NCI-H748 (cell line): ENCODE measurements at regions not wholly inside any gene's neighbourhood (a gene's known extent, or its start where the extent isn't known, plus 50 kb on each side); places are given as distances from the start of the nearest gene placed in this dataset.

Experiments
- DNase-seq: peaks from one replicate; lab custom pipeline; 2025; ENCODE audit not compliant: unreplicated experiment; lab: John Stamatoyannopoulos, UW

DNA sequence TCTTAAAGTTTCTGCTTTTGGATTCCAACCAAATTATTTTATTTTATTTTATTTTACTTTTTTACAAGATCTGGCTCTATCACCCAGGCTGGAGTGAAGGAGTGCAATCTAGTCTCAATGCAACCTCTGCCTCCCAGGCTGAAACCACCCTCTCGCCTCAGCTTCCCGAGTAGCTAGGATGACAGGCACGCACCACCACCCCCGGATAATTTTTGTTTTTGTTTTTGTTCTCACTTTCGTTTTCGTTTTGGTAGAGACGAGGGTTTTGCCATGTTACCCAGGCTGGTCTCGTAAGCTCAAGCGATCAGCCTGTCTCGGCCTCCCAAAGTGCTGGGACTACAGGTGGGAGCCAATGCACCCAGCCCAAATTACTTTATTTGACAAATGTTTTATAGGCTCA, 219.8 kb downstream of the ETS1 start:
- DNase-seq, result no peak

DNA sequence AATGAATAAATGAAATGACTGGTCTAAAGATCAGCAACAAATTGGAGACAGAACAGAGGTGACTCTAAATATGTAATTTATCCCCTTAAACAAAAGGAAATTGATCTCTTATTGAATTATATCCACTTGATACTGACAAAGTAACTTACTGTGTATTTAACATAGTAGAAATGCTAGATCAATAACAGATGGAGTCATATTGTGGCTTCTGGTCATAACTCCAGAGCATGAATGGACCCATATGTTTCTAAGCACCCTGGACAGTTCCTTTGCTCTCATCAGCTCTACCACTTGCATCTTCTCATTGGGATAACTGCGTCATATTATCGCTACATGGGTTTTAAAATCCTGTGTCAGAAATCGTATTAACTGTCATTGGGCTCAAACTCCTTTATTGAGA, 222.3 kb downstream of the ETS1 start:
- no peak for DNase-seq

DNA sequence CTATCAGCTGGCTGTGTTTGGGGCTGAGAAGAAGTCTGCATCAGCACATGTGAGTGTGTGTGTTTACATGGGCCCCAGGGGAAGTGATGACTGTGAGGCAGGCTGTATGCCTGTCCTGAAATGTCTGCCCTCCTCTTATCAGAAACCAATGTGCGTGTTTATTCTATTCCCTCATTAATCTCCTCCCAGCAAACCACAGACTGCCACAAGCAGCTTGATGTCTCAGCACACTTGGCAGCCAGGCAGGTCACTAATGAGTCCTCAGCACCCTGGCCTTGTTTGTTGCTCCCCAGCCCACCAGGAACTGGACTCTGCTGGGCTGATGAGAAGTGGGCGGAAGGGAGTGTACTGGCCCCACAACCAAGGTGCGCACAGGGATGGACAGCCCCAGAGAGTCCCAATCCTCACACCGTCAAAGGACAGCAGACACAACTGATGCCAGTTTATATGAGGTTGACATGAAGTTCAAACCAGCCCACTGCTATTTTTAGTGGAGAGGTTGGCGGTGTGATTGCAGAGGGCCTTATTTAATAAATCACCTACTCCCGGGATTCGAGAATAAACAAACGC, 225.8 kb downstream of the ETS1 start:
- peak; percentile 8 for DNase-seq

DNA sequence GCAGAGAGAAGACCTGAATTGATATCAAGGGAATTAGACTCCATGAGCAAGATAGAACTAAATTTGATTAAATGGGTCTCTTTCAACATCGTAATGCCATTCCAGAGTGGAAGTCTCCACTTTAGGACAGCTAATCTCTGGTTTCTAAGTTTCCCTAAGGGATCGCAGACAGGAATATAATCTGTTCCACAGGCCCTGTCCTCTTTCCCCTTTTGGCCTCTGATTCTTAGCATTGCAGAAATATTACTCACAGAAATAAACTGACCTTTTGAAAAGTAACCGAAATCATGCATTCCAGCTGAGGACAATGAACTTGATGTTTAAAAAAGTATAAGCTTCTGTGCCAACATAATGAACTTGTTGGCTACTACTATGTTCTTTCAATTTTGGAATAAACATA, 227.8 kb downstream of the ETS1 start:
- DNase-seq, result no peak

DNA sequence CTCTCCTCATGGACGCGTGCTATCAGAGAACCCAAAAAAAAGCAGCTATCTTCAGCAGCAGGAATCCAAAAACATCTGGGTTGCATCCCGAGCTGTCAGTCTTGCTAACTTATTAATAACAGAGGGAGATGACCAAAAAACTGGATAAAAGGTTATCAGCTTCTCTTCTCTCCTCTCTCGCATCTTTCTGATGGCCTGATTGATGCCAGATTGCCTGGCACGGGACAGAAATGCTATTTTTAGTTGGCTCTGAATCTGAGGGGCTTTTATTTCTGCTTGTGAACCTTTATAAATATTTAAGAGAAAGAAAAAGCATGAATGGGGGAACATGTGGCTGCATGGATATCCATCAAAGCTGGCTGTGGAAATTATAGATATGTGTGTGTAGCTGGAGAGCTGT, 230.3 kb downstream of the ETS1 start:
- DNase-seq, result no peak

DNA sequence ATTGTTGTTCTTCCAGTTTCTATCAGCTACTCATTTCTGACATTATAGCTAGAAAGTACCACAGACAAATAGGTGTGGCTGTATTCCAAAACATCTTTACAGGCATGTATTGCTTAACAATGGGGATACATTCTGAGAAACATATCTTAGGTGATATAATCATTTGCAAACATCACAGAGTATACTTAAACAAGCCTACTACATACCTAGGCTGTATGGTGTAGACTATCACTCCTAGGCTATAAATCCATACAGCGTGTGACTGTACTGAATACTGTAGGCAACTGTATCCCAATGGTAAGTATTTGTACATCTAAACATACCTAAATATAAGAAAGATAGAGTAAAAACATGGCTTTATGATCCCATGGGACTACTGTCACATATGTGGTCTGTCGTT, 231.8 kb downstream of the ETS1 start:
- no peak for DNase-seq

DNA sequence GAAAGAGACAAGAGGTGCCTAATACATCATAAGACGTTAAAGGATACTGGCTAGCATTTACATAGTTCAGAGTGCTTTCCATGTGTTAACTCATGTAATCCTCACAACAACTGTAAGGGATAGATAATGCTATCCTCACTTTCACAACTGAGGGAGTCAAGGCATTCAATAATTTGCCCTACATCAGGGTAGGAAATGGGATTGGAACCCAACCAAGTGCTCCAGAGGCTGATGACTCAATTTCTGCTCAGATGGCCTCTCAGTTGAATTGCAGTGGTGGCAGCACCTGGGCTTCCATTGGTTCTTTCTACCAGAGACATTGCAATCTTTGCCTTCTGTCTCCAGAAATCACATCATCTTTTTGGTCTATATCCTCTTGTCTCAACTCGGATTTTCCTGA, 232.9 kb downstream of the ETS1 start:
- DNase-seq, result no peak

DNA sequence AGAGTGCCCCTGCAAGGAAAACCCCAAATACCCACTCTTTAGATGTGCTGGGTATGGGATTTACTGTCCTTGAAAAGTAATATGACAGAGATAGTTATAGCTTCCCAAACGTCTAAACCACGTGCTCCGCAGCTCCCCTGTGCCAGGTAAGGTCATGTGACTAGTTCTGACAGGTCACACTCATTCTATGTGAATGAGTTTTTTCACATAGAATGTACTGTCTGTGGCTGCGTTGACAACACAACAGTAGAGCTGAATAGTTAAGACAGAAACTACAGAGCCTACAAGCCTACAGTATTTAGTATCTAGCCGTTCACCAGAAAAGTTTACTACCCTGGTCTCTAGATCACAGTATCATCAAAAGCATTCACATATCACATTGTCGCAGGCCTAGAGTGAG, 236.2 kb downstream of the ETS1 start:
- DNase-seq, result no peak

DNA sequence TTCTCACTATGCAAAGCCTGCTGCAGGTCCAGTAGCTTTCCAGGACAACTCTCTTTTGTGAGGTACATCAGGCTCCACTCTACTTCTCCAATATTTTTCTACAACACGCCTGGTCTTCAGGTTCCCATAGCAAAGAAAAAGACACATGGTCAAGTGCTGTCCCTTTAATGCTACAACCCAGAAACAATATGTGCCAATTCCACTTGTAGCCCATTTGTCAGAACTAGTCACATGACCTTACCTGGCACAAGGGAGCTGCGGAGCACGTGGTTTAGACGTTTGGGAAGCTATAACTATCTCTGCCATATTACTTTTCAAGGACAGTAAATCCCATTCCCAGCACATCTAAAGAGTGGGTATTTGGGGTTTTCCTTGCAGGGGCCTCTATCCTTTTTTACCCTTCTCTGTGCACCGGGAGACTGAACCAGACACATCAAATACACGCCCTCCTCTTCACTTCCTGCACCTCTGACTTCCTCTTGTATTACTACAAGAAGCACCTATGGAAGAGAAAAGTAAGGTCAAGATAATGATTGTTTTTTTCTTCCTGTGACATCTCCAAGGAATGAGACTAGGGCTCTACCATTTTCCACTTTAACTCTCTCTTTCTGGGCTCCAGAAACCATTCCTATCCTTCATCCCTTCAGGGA, 237.6 kb downstream of the ETS1 start:
- DNase-seq, result no peak

DNA sequence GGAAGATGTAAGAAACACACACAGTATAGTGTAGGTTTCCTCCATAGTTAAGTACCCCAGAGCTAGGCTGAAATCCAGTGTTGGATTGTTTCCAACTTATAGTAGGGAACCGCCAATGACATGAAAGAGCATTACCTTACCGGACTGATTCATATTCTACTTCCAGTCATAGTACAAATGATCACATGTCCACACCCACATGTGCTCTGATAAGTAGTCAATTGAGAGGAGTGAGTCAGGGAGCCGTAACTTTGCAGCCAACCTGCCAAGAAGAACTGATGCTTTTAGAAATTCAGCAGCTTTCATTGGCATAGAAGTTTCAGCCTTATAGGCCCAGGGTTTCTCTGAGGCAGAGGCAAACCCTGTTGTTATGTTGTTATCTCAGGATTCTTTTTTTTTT, 240.6 kb downstream of the ETS1 start:
- DNase-seq, result peak; percentile 2

DNA sequence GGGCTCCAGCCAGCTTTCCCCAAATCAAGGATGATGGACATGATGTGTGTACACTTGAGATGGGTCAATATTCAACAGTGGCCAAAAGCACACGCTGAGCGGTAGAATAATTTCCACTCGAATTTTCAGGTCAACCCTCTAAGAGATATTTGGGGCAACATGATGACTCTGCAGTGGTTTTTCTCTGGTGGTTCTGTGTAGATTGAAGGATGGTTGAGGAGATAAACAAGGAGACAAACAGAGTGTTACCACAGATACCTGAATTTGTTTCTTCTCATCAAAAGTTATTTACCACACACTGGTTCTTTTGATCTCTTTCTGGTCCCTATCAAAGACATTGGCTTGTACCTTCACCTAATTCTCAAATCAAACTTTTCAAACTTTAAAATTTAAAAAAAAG, 242.0 kb downstream of the ETS1 start:
- no peak for DNase-seq

DNA sequence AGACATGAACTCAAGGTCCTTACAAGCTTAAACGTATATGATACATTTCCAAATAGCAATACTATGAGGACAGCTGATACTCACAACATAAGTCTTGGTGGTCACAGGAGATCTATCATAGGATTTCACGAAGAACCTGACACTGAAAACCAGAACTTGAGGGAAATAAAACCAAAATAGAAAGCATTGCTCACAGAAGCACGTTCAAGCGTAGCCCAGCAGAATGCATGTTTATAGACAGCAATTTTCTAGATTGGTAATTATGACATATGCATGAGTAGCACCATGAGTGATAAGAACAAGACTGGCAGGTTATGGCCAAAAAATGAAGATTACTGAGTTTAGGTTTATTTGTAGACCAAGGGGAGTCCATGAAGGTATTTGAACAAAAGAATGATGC, 243.5 kb downstream of the ETS1 start:
- no peak for DNase-seq

DNA sequence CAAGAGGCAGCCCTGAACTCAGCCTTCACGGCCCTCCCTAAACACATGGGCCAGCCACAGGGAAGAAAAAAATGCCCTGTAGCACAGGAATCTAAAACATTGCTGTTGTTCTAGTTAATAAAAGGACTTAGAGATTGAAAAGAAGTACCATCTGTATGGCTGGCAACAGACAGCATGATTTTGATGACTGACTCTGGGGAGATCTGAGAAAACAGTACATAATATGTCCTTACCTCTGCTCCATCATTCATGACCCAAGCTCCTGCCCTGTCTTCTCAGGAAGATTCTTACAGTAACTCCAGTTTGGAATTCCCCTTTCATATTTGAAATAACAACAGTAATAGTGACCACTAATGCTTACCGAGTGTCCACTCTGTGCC, 244.2 kb downstream of the ETS1 start:
- no peak for DNase-seq

DNA sequence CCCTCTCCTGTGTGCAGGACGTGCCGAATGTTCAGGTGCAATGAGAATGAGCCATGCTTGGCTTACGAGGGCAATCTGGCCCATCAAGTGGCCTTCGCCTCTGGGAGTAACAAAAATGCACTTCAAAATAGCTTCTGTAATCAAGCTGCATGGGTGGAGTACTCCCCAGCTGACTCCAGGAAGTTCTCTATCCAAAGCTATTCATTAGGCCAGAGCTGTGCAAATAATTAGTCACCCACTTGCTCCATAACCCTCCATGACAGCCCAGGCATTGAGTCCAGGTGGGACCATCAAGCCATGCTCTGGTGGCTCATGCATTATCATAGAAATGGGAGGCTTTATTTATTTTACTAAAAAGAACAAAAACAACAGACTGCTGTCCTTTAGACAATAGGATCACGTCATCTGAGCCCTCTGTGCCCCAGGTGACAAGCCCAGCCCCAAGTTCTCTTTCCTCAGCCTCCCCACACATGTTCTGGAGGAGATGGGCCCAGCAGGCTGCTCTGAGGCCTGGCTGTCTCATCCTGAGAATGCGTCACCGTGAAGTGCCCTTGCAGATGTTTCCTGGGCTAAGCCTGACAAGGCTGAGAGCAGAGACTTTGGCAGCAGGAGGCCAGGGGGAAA, 244.7 kb downstream of the ETS1 start:
- DNase-seq, result peak; percentile 95

DNA sequence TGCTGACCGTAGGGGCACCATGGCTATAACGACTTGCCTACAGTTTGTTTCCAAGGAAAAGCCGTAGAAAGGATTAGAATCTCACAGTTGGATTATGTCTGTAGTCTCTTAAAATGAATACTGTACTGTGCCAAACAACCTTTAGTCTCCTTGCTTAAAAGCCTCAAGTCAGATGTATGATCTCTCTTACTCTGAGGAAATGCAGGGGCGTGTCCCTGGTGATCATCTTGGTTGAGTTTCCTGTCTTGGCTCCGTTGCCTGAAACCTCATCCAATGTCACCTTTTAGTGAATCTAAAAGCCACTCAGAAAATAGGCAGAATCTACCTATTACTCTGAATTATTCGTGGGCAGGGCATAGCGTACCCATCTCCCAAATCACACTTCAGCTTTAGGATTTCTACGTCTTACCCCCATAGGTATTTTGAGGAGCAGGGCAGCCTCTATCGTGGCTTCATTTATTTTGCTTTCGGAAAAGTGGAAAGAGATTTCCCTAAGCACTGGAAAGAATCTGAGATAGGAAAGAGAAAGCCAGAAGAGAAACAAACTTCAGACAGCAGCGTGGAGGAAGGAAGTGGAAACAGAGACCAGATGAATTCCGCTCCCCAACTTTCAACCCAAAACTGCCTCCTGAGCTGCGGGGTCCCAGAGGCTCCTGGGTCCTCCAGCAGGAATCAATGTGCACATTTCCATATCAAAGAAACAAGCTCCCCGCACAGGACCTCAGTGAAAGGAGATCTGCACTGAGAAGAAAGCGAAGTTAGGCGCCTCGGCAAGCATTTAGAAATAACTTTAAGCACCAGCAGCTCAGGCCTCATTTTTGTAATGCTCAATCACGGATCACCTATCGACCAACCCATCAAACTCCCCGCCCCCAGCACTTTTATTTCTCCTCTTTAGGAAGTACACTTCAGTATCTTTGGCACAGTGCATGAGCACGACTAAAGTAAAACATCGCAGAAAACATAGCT, 245.8 kb downstream of the ETS1 start:
- no peak for DNase-seq

DNA sequence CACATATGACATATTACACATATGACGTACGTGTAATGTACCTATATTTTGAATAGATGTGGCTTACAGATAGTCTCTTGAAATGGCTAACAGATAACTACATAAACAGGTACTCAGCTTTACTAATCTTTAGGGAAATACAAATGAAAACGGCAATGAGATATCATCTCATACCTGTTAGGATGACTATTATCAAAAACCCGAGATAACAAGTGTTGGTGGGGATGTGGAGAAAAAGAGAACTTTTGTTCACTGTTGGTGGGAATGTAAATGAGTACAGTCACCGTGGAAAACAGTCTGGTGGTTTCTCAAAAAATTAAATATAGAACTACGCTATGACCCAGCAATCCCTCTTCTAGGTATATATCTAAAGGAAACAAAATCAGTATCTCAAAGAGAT, 247.6 kb downstream of the ETS1 start:
- DNase-seq, result no peak

DNA sequence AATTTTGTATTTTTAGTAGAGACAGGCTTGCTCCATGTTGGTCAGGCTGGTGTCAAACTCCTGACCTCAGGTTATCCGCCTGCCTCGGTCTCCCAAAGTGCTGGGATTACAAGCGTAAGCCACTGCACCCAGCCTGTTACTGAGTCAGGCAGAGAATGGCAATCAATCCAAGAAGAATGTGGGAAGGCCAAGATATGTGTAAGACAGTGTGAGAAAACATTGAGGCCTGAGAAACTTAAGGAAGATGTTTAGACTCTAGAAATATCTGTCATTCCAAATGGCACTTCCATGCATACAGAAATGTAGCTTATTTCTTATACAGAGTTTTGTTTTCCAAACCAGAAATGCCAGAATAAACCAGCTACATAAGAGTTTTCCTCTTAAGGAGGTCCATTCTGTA, 248.5 kb downstream of the ETS1 start:
- no peak for DNase-seq

DNA sequence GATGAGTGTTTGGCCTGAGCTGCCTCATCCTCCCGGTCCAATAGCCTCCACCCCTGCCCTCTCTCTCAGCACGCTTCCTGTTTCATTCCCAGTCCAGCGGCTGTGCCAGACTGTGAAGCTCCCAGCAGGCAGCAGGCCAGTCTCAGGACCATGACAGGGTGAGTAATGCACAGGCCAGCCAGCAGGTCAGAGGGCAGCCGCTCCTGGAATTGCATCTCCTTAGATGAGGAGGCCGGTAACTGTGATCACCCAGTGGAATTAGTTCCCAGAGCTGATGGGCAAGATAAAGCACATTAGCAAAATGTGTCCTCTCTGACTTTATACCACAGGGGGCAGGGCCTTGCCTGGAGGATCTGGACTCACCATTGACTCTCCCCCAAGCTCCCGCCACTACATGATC, 251.2 kb downstream of the ETS1 start:
- DNase-seq, result no peak

DNA sequence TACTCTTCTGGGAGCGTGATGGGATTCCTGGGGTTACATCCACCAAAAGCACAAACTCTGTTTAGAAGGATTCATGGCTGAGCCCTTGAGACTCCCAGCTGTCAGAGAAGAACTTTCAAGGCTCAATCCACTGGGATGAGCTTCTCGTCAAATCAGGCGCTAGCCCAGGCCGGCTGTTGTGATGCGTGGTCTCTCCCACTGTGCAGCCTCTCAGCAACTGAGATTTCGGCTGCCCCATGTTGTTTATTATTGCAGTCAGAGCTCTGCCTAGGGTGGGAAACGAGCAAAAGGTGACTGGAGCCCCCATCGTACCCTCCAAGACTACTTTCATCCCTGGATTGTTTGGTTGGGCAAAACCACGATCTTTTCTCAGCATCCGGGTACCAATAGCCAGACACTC, 251.6 kb downstream of the ETS1 start:
- no peak for DNase-seq

DNA sequence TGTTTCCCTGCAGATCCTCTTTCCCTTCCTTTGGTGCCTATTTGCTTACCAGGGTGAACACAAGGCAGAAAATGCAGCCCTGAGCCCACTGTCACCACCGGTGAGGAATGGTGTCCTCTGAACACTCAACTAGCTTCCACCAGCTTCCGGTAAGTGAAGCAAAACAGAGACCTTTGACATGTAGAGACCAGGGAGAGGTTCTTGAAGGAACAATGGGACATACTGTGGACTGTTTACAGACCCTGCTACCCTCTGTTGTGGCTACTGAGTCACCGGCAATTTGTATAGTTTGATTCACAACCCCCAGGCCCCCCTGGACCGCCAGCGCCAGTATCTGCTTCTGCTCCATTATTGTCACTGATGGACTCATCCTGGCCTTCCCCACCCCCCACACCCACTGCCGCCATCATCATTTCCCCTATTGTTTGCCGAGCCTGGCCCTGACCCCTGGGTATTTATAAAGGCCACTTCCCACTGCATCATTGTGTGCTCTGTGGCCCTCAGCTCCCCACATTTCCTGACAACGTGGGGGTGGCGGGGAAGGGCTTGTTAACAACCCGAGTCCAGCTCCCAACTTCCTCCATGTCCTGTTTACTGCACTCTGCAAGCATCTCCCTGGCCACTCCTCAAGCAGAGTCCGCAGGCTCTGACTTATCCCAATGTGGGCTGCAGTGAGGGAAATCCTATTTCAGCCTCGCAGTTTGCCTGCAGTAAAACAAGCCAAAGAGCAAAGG, 252.9 kb downstream of the ETS1 start:
- peak; percentile 64 for DNase-seq

DNA sequence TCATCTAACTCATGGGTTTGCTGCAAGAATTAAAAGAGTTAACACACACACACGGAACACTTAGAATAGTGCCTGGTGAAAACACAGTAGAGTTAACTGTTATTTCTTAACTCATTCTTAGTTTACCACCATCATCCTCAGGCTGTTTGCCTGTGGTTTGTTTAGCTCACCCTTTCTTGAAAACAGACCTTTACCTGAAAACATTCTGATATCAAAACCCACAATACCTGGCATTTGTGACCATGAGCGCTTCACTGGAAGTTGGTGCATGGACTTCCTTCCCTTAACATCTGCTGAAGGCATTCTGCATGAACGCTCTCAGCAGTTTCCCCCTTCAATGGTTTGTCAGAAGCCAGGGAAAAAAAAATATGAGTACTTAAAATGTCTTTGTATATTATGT, 256.0 kb downstream of the ETS1 start:
- DNase-seq, result no peak
